ENCODE measurements at regions not wholly inside any gene's neighbourhood (a gene's known extent, or its start where the extent isn't known, plus 50 kb on each side); places are given as distances from the start of the nearest gene placed in this dataset.

DNA sequence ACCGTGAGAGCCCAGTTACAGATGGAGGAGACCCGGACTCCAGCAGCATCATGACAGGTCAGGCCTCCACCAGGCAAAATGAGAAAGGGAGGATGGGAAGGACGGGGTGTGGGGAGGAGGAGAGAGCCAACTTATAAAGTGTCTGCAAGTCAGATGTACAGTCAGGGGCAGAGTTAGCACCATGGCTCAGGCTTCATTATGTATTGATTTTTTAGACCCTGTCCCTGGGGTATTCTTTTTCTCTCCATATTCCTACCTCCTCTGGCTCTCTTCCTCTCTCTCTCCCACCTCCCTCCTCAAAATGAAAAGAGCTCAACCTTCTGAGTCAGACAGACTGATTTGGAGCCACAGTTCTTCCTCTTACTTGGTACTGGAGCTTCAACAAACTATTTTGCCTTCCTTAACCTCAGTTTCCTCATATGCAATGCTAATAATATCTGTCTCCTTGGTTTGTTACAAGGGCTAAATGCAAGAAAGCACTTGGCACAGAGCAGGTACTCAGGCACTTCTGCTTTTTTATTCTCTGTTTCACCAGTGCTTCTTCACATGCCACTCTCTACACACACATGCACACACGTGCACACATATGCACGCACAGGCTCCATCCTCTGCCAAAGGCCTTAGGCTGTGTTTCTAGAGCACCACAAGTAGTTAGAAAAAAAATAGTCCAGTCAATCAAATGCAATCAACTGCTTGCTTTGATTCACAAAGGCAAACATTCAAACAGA lies 92.3 kb upstream of the PKDCC start:
- TF ChIP-seq, protein P1, sequence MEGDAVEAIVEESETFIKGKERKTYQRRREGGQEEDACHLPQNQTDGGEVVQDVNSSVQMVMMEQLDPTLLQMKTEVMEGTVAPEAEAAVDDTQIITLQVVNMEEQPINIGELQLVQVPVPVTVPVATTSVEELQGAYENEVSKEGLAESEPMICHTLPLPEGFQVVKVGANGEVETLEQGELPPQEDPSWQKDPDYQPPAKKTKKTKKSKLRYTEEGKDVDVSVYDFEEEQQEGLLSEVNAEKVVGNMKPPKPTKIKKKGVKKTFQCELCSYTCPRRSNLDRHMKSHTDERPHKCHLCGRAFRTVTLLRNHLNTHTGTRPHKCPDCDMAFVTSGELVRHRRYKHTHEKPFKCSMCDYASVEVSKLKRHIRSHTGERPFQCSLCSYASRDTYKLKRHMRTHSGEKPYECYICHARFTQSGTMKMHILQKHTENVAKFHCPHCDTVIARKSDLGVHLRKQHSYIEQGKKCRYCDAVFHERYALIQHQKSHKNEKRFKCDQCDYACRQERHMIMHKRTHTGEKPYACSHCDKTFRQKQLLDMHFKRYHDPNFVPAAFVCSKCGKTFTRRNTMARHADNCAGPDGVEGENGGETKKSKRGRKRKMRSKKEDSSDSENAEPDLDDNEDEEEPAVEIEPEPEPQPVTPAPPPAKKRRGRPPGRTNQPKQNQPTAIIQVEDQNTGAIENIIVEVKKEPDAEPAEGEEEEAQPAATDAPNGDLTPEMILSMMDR (IDR thresholded peaks at IDR 0.05; ENCODE audit: insufficient read depth, low read depth, low read length) = no peak
- no peak for DNase-seq (ENCODE audit: low read depth)
- no peak overlapping the region for H3K4me3 ChIP-seq (ENCODE audit: low read depth, low read length)

DNA sequence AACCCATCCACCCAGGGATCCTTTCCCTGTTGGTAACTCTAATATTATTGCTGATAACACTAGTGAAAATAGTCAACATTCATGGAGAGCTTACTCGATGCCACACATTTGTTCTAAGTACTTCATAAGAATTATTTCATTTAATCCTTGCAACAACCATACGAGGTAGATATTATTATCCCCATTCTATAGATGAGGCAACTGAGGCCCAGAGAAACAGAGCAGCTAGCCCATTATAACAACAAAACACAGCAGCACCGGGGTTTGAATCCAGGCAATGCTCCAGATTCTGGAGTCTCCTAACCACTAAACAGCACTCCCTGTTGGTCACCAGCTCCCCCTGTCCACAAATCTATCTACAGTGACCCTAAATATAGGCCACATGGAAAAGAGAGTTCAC lies 90.4 kb upstream of the PKDCC start:
- TF ChIP-seq, protein P1 (IDR thresholded peaks at IDR 0.05; ENCODE audit: insufficient read depth, low read depth, low read length) = no peak
- no peak for DNase-seq (ENCODE audit: low read depth)
- H3K4me3 ChIP-seq (ENCODE audit: low read depth, low read length) = no peak overlapping the region

DNA sequence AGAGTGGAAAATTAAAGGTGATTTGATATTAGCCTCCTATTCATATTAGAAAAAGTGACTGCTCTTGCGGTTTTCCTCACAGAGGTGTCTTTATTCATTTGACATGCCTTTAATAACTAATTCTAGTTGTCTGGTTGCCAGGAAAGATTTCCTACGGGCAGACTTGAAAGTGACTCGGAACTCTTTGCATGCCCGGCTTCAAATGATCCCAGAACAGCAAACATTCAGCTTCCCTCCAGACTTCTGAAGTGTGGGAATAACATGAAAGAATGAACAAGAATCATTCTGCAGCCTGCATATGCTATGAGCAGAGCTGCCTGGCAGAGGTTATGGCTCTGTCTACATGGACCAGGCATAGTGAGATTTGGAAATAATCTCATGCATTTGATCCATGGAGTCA lies 89.6 kb upstream of the PKDCC start:
- DNase-seq (ENCODE audit: low read depth) = no peak
- no peak overlapping the region for H3K4me3 ChIP-seq (ENCODE audit: low read depth, low read length)
- TF ChIP-seq, protein P1 (IDR thresholded peaks at IDR 0.05; ENCODE audit: insufficient read depth, low read depth, low read length) = no peak

DNA sequence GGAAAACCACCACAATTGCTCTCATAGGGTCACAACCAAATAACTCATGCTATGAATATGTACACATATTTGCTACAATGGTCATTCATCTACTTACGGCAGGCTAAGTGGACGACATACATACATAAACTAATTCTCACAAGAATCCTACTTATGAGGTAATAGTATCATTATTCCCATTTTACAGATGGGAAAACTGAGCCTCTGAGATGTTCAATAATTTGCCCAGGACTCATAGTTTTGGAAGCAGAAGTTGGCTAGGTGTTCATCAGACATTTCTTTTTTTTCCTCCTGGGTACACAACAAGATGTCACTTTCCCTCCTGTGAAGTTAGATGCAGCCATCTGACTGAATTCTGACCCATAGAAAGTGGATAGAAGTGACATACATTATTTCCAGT lies 89.0 kb upstream of the PKDCC start:
- TF ChIP-seq, protein P1 (IDR thresholded peaks at IDR 0.05; ENCODE audit: insufficient read depth, low read depth, low read length) = no peak
- no peak overlapping the region for H3K4me3 ChIP-seq (ENCODE audit: low read depth, low read length)
- DNase-seq (ENCODE audit: low read depth) = no peak

DNA sequence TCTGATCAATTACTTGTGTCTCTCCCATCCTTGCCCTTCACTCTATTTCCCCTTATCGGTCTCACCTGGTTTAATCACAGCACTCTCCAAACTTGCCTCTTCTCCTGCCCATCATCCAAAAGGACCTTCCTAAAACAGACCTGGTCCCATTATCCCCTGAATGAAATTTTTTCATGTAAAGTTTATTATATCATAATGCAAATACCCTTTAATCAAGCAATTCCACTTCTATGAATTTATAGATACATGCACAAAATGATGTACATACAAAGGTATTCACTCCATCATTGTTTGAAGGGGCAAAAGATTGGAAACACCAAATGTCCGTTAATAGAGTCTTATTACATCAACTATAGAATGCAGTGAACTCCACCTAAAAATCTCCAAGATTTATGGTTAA lies 88.1 kb upstream of the PKDCC start:
- no peak overlapping the region for H3K4me3 ChIP-seq (ENCODE audit: low read depth, low read length)
- DNase-seq (ENCODE audit: low read depth) = no peak
- TF ChIP-seq, protein P1 (IDR thresholded peaks at IDR 0.05; ENCODE audit: insufficient read depth, low read depth, low read length) = no peak

DNA sequence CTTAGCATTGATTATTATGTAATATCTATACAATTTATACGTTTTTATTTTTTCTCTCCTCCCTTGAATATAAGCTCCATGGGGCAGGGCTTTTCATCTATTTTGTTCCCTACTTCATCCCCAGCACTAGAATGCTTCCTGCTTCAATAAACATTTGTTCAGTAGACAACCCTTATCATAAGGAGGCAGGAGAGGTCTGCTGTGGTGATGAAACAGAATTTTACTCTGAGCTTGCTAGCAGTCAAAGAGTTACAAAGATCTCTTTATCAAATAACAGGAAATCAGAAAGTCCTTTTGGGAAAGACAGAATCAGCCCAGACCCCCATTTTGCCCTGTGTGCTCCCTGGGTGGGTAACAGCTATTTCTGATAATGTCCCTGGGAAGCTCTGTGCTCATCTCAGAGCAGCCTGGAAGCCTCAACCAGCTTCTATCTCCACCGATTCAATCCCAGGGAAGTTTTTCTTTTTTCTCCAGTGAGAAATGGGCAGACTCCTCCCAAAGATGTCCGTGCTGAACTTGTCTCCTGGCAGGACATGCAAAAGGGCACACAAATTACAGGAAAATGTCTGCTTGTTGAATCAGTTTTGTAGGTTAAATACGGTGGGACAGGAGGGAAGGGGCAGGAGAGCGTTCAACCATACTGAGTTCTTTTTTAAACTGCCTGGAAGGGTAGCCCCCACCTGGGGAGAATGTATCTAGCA lies 84.7 kb upstream of the PKDCC start:
- peak; percentile 47 for DNase-seq (ENCODE audit: low read depth)
- TF ChIP-seq, protein P1 (IDR thresholded peaks at IDR 0.05; ENCODE audit: insufficient read depth, low read depth, low read length) = no peak

More for the DNA sequence above, 84.7 kb upstream of the PKDCC start:
- no peak overlapping the region for H3K4me3 ChIP-seq (ENCODE audit: low read depth, low read length)

Data from fibroblast of villous mesenchyme (primary cell).